ENCODE measurements at regions not wholly inside any gene's neighbourhood (a gene's known extent, or its start where the extent isn't known, plus 50 kb on each side); places are given as distances from the start of the nearest gene placed in this dataset.

- no peak for TF ChIP-seq CTCF (conservative IDR thresholded peaks at IDR 0.05; ENCODE audit: low read depth, low read length)
- no peak for TF ChIP-seq EZH2 (IDR thresholded peaks at IDR 0.05; ENCODE audit: borderline replicate concordance, low read depth, low read length, poor library complexity, severe bottlenecking)
These were observed 243.9 kb upstream of the TCF21 start for GRCh38 chr6:133644892-133645619.
